SK-MEL-5 (cell line): ENCODE measurements at regions not wholly inside any gene's neighbourhood (a gene's known extent, or its start where the extent isn't known, plus 50 kb on each side); places are given as distances from the start of the nearest gene placed in this dataset.

Source experiments
- DNase-seq: peaks from one replicate; pipeline ENCODE4 v3.0.0-alpha.2; 2016; ENCODE audit warnings: low read depth, low spot score
- in situ Hi-C: cut with HindIII; loops from 2 replicates; pipeline ENCODE4 v1.10.0; 2016; ENCODE audit warnings: low sequenced_read_pairs, high pct_unique_total_duplicates, low pct_unique_long_range_greater_than_20kb

DNA sequence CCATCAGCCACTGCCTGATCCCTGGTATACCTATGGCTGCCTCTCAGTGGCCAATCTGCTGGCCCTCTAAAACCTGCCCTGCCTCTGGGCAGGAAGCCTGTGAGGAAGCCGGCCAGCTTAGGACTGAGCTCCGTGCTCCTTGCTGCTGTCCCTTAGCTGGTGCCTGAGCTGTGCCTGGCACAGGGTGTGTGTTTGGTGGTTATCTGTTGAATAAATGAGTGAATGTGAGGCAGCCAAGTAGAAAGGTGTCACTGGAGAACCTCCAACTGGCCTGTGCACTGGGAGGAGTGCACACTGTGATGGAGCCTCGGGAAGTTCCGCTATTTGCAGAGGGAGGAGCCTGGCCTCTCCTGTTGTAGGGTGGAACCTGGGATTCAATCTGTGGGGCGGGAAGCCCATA lies 63.4 kb upstream of the STUM start:
- DNase-seq, result no peak
- in situ Hi-C loops, result no loop called here

DNA sequence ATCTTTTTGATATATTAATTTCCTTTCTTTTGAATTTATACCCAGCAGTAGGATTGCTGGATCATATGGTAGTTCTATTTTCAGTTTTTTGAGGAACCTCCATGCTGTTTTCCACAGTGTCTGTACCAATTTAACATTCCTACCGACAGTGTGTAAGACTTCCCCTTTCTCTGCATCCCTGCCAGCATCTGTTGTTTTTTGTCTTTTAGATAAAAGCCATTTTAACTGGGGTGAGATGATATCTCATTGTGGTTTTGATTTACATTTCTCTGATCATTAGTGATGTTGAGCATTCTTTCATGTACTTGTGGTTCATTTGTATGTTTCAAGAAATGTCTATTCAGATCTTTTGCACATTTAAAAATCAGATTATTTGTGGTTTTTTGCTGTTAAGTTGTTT lies 62.4 kb upstream of the STUM start:
- in situ Hi-C loops, result no loop called here
- DNase-seq, result no peak

DNA sequence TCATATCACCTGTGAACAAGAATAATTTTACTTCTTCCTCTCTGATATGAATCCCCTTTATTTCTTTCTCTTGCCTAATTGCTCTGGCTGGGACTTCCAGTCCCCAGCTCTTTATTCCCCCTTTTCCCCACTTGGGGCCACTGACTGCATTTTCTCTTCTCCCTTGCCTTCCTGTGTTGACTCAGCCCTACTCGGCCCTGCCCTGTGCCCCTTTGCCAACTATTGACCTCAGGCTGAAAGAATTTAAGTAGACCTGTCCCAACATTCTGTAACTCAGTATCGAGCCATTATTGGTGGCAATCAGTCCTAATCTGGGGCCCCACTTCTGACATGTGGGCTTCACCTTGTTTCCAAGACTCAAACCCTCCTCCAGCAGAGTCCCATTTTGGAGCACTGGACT lies 60.6 kb upstream of the STUM start:
- no peak for DNase-seq
- in situ Hi-C loops, result no loop called here

DNA sequence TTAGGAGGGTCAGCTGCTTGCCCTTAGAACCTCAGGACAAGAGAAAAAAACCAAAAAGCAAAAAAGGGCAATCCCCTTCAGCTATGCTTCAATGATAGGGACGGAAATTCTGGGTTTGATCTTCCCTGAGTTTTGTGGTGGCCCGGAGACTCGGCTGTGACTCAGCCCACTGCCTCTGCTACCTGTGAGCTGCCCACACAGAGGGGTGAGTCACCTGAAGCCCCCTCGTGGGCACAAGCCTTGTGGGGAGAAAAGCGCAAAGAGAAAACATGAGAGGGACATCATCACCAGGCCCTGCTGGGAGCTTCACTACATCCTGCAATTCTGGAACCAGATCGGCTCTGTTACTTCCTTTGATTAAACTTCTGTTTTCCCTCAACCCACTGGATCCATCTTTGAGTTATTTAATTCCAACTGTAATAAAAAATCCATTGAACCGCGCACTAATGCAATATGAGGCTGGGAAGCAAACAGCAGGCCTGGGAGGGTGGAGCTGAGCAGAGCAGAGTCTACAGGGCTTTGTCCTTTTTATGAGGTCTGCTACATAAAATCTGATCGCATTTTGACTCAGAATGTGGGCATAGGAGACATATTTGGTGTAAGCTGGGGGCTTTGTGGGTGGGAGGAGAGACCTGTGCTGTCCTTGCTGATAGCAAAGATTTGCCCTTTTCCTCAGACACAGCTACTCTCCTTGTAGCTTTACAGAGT lies 58.7 kb upstream of the STUM start:
- in situ Hi-C loops, result no loop called here
- no peak for DNase-seq

DNA sequence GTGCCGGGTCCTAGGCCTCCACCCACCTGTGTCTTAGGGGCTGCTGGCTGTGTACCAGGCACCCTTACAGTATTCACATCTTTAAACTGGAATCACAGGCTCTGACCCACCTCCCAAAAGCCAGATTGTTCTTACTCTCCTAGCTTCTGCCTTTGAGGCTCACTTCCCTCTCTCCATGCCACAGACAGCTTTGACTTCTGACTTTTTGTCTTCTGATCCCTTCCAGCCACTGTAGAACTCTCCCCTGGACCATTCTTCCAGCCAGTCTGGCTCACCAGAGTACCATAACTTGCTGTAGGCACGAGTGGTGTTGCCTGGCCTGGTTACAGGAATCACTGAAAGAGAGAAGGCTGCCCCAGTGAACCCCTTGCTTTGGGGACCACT lies 58.1 kb upstream of the STUM start:
- in situ Hi-C loops, result no loop called here
- no peak for DNase-seq

DNA sequence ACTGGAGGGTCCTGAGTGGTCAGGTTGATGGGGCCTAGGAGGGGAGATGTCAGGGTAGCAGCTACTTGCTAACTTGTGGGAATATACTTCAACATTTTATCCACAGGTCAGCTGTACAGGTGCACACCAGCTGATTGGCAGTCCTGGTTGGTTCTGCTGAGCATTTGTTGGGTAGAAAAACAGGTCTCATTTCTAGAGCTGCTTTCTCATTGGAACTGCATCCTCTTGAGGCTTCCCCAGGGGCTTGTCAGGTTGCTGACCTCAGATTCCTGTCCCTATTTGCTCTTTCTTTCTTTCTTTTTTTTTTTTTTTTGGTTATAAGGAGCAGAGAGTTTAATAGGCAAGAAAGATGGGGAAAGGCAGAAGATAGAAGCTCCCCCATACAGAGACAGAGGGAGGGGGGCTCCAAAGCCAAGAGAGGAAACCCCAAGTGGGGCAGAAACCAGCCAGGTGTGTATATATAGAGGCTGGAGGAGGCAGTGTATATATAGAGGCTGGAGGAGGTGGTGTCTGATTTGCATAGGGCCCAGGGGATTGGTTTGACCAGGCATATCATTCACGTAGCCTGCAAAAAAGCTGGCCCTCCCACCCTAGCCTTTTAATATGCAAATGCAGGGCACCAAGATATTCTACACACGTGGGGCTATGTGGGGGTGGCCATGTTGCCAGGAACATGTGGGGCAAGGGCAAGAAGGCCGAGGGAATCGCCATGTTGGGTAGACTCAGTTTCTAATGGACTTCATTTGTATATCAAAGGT lies 57.3 kb upstream of the STUM start:
- in situ Hi-C loops, result no loop called here
- no peak for DNase-seq

DNA sequence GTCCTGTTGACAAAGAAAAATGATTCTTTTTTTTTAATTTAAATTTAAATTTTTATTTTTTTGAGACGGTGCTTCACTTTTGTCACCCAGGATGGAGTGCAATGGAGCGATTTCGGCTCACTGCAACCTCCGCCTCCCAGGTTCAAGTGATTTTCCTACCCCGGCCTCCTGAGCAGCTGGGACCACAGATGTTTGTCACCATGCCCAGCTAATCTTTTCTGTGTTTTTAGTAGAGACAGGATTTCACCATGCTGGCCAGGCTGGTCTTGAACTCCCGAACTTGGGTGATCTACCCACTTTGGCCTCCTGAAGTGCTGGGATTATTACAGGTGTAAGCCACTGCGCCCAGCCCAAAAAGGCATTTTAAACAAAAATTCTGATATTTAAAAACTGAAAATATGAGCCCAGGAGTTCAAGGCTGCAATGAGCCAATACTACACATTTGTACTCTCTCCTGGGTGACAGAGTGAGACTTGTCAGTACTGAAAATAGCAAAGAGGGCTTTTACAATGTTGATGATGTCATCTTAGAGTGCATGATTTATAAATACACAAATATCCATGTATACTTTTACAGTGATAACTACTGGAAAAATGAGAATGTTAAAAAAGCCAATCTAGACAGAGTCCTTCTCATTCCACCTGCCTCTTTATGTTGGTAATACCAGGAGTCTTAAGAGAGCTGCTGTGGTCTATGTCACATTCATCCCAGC lies 56.0 kb upstream of the STUM start:
- no peak for DNase-seq
- in situ Hi-C loops, result no loop called here

DNA sequence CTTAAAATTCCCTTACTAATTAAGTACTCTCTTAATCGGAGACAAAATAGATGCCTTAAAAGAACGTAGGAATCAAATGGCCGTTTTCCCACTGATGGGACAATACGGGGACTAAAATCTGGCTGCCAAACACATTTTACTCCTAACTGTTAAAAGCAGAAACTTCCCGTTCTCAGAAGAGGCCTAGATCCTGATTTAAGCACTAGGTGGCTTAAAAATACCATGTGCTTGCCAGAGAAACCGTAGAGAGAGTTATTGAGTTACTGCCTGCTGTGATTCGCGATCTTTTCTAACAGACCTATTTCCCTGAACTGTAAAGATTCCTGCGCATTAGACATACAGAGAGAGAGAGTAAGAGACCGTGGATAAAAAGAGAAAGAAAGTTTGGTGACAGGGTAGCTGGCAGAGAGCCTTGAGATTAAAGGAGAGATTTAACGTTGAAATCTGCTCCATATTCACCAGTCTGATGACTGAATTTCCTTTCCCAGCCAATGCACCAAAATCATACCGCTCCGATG lies 54.4 kb upstream of the STUM start:
- DNase-seq, result no peak
- in situ Hi-C loops, result no loop called here

DNA sequence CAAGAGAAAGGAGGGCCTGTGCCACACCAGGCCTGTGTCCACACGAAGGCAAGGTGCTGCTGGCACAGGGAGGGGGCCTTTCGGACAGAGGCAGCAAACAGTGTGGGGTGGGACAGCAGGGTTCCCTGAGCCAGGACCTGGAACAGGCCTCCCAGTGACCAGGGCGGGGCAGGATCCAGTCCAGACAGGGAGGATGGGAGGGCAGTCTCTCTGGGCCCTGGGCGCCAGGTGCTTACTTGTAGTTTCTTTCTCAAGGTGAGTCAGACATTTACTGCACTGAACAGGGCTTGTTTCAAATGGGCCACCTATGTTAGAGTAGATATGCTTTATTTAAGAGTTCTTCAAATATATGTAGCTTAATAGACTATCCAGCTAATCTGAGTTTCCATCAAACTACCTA lies 52.8 kb upstream of the STUM start:
- in situ Hi-C loops, result no loop called here
- DNase-seq, result no peak

DNA sequence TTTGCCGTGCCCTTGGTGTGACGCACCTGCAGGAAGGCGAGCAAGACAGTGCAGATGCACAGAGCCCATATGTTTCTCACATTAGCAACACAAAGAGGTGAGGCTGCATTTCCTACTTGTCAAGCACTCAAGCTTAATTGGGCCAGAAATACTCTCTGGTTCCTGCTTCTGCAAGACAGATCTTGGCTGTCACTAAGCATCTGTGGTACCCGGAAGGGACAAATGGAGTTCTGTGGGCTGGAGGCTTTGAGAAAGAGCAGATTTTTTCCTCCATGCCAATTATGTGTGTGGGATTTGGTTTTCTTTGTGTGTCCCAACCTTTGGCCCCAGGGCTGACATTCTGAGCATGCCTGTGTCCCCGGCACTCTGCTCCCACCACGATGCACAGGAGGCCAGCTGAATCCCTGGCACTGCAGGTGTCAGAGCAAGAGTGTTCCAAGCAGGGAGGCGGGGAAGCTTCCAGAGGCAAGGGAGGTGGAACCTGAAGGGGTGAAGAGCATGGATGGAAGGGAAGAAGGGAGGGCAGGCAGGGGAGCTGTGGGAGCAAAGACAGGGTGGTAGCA lies 52.0 kb upstream of the STUM start:
- in situ Hi-C loops, result no loop called here
- no peak for DNase-seq

DNA sequence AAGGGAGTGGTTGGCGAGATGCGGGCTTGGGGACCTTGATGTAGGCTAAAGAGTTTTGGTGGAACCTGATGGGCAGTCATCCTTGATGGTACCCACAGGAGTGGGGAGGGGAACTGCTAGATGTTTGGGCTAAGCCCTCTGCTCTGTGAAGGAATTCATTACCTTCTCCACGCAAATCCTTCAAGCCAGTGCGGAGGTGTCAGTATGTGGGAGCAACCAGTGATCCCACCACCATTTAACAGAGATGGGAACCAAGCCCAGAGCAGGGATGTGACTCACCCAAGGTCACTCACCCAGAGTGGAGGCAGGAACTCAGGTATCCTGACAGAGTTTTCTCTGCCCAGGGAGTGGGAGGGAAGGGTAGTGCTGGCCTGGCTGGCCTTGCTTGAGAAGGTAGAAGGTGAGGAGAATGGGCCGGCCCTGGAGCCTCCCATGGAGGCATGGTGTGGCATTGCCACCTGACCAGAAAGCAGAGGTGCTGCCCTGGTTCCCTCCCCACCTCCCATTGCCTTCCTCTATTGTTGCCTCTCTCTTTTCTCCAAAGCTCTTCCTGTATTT lies 51.2 kb upstream of the STUM start:
- no peak for DNase-seq
- in situ Hi-C loops, result no loop called here

DNA sequence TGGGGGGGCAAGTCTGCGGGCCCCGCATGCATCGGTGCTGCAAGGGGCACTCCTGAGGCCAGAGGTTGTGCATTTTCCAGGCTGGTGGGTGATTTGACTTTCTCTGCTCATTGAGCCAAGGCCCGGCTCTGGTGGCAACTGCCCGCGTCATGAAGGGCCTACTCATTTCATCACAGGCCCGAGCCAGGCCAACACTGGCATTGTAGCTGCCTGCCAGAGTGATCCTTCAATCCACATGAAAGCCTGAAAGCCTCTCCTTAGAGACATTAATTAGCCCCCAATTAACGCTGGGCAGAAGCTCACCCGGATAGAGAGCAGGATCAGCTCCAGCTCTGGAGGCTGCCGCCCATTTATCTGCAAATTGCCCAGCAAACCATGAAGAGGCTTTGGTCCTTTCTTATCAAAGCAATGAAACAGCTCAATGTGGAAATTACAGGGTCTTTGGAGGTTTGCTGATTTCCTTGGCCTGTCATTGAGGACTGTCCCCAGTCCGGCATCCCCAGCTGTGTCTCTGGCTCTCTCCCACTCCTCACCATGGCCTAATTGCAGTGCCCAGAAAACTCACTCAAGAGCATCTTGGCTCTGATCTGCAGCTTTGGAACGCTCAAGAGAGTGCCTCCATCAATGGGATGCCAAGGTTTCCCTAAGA lies 50.4 kb upstream of the STUM start:
- in situ Hi-C loops, result no loop called here
- no peak for DNase-seq

DNA sequence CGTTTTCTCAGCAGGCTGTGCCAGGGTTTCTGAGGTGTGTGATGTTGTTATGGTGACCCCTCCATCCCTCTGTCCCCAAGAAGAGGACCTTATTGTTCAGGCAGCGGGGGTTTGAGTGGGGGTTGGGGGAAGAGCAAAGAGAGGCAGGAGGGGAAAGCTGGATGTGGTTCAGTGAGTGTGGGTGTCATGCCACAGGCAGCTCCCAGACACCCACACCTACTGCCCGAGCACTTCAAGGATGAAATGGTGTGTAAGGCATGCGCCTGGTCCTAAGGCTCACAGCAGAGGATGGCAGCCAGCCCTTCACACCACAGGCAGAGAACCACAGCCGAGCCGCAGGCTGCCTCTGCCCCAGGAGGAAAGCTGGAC lies 49.9 kb upstream of the STUM start:
- no peak for DNase-seq
- in situ Hi-C loops, result no loop called here
